GM12878 (cell line): ENCODE measurements at regions not wholly inside any gene's neighbourhood (a gene's known extent, or its start where the extent isn't known, plus 50 kb on each side); places are given as distances from the start of the nearest gene placed in this dataset.

ENCODE experiments used
- ATAC-seq: fragments of 200-7000 bp; cut with Tn5 transposase; 3 replicates; pipeline ENCODE4 v1.9.1; 2020; ENCODE audit warnings: mild to moderate bottlenecking, moderate library complexity
- BruUV-seq: library from RNA; stranded (reverse); fragments of 400-500 nt; replicated peaks from 2 replicates; lab custom pipeline; 2021; lab: Mats Ljungman, UMichigan
- CTCF ChIA-PET: fragments of 300-600 bp; sonication (Branson Sonifier 250); formaldehyde crosslinking; extraction: SDS; loops from one replicate; lab custom pipeline; 2021; ENCODE audit warnings: inconsistent platforms; lab: Yijun Ruan, JAX
- POLR2A ChIA-PET: fragments of 350-600 bp; formaldehyde crosslinking; extraction: SDS; loops from one replicate; lab custom pipeline; 2021; ENCODE audit warnings: inconsistent platforms; lab: Charles Lee
- RAD21 ChIA-PET: fragments of 300-600 bp; sonication (Branson Sonifier 250); formaldehyde crosslinking; loops from one replicate; lab custom pipeline; 2023; ENCODE audit warnings: antibody characterized with exemption; ENCODE audit not compliant: unreplicated experiment; lab: Charles Lee
- SMC1A ChIA-PET: fragments of 300-600 bp; sonication (Branson Sonifier 250); formaldehyde crosslinking; loops from one replicate; lab custom pipeline; 2023; ENCODE audit not compliant: unreplicated experiment, uncharacterized antibody; lab: Charles Lee
- DNase-seq: peaks from one replicate; pipeline ENCODE4 v3.0.0-alpha.2; 2011; ENCODE audit warnings: low read depth, low spot score
- FAIRE-seq: peaks from 3 replicates; lab custom pipeline; 2011; peaks lifted over from hg19 to GRCh38; lab: Jason Lieb, UNC
- H2AFZ ChIP-seq: 2 replicates; pipeline ENCODE4 v1.6.0; 2011; ENCODE audit warnings: low read depth, low read length, control low read depth; ENCODE audit not compliant: control insufficient read depth
- H3K27ac ChIP-seq: 2 replicates; pipeline ENCODE4 v1.5.1; 2011; ENCODE audit warnings: control low read depth; ENCODE audit not compliant: control insufficient read depth, insufficient read depth
- H3K27me3 ChIP-seq, 2 experiments: replicated peaks in 1 of 2; 2 replicates each; pipeline versions ENCODE4 v1.6.0 to v1.6.1; 2011; ENCODE audit warnings: low read length in 1 of 2; ENCODE audit not compliant: control insufficient read depth in 2 of 2, insufficient read depth in 2 of 2
- H3K36me3 ChIP-seq, 2 experiments: 2 replicates each; pipeline ENCODE4 v1.5.1; 2011; ENCODE audit warnings: low read length in 1 of 2; ENCODE audit not compliant: control insufficient read depth in 2 of 2, insufficient read depth in 2 of 2
- H3K4me1 ChIP-seq: 2 replicates; pipeline ENCODE4 v1.6.1; 2011; ENCODE audit warnings: mild to moderate bottlenecking, low read length, moderate library complexity, mixed read lengths; ENCODE audit not compliant: control insufficient read depth, insufficient read depth
- H3K4me2 ChIP-seq: 2 replicates; pipeline ENCODE4 v1.6.0; 2011; ENCODE audit warnings: control low read depth; ENCODE audit not compliant: control insufficient read depth, insufficient read depth
- H3K4me3 ChIP-seq: fragments of 200-600 bp; sonication (generic); 2 replicates; pipeline ENCODE4 v1.5.1; 2016
- H3K79me2 ChIP-seq: 2 replicates; pipeline ENCODE4 v1.6.0; 2011; ENCODE audit warnings: low read length; ENCODE audit not compliant: control insufficient read depth, insufficient read depth
- H3K9ac ChIP-seq: 2 replicates; pipeline ENCODE4 v1.8.0; 2011; ENCODE audit warnings: low read length, control low read depth, mixed read lengths; ENCODE audit not compliant: control insufficient read depth, insufficient read depth
- H3K9me3 ChIP-seq: replicated peaks from 3 replicates; pipeline ENCODE4 v1.5.1; 2011; ENCODE audit warnings: mild to moderate bottlenecking, low read length; ENCODE audit not compliant: control insufficient read depth, insufficient read depth
- H4K20me1 ChIP-seq: 2 replicates; pipeline ENCODE4 v1.6.0; 2011; ENCODE audit not compliant: control insufficient read depth, insufficient read depth
- ASH2L ChIP-seq: fragments of 300-600, 200-600 bp; sonication (generic); IDR thresholded peaks from 2 replicates; pipeline ENCODE4 v1.6.1; 2017; ENCODE audit warnings: low read depth, mild to moderate bottlenecking, borderline replicate concordance
- ATF3 ChIP-seq: IDR thresholded peaks from 2 replicates; pipeline ENCODE4 v1.6.1; 2011; ENCODE audit warnings: low read depth, mild to moderate bottlenecking, low read length, moderate library complexity, borderline replicate concordance; ENCODE audit errors: extremely low read depth
- BRCA1 ChIP-seq: IDR thresholded peaks from 2 replicates; pipeline ENCODE4 v1.6.1; 2011; ENCODE audit warnings: low read depth, low read length, improper control_type of control experiment
- CBFB ChIP-seq: IDR thresholded peaks from 2 replicates; pipeline ENCODE4 v1.6.1; 2016; ENCODE audit warnings: antibody characterized with exemption, low read depth
- CBX3 ChIP-seq: fragments of 200-600 bp; sonication (generic); IDR thresholded peaks from 2 replicates; pipeline ENCODE4 v1.6.1; 2016; ENCODE audit warnings: low read depth, borderline replicate concordance
- E2F4 ChIP-seq: IDR thresholded peaks from 2 replicates; pipeline ENCODE4 v1.6.1; 2012; ENCODE audit warnings: low read depth, low read length, improper control_type of control experiment
- EGR1 ChIP-seq, 2 experiments: IDR thresholded peaks; 1 replicate in 1 of 2; 2 replicates in 1 of 2; pipeline ENCODE4 v1.6.1; 2011 to 2012; ENCODE audit warnings: low read depth in 2 of 2, low read length in 2 of 2, borderline replicate concordance in 1 of 2, mild to moderate bottlenecking in 1 of 2, moderate library complexity in 1 of 2
- KDM1A ChIP-seq: fragments of 200-600 bp; sonication (generic); IDR thresholded peaks from 2 replicates; pipeline ENCODE4 v1.6.1; 2016; ENCODE audit warnings: borderline replicate concordance
- MXI1 ChIP-seq: fragments of 150-350 bp; IDR thresholded peaks from 2 replicates; pipeline ENCODE4 v1.6.1; 2011; ENCODE audit warnings: low read depth, mild to moderate bottlenecking, inconsistent platforms, low read length, improper control_type of control experiment
- PKNOX1 ChIP-seq: fragments of 450-650 bp; IDR thresholded peaks from 2 replicates; pipeline ENCODE4 v1.6.1; 2016; ENCODE audit warnings: mild to moderate bottlenecking
- POLR2AphosphoS5 ChIP-seq: IDR thresholded peaks from 2 replicates; pipeline ENCODE4 v1.6.1; 2011; ENCODE audit warnings: mild to moderate bottlenecking, low read length, inconsistent platforms
- RB1 ChIP-seq: fragments of 450-650 bp; formaldehyde crosslinking; IDR thresholded peaks from 2 replicates; pipeline ENCODE4 v1.6.1; 2017; ENCODE audit warnings: mild to moderate bottlenecking, borderline replicate concordance
- RELA ChIP-seq: fragments of 450-650 bp; IDR thresholded peaks from 2 replicates; pipeline ENCODE4 v1.8.0; 2014; ENCODE audit warnings: borderline replicate concordance; ENCODE audit not compliant: partially characterized antibody
- RELB ChIP-seq: fragments of 450-650 bp; IDR thresholded peaks from 2 replicates; pipeline ENCODE4 v1.6.1; 2017; ENCODE audit warnings: low read depth, mild to moderate bottlenecking, moderate library complexity
- SMAD1 ChIP-seq: fragments of 450-650 bp; IDR thresholded peaks from 2 replicates; pipeline ENCODE4 v1.6.1; 2018; ENCODE audit warnings: mild to moderate bottlenecking, low read depth; ENCODE audit not compliant: partially characterized antibody
- SMARCA5 ChIP-seq: fragments of 450-650 bp; IDR thresholded peaks from 2 replicates; pipeline ENCODE4 v1.6.1; 2017; ENCODE audit warnings: mild to moderate bottlenecking
- STAT1 ChIP-seq: fragments of 450-650 bp; conservative IDR thresholded peaks from 2 replicates; pipeline ENCODE4 v1.6.1; 2014; ENCODE audit warnings: antibody characterized with exemption, mild to moderate bottlenecking
- TAF1 ChIP-seq: IDR thresholded peaks from 2 replicates; pipeline ENCODE4 v1.6.1; 2011; ENCODE audit warnings: mild to moderate bottlenecking, low read depth, low read length, borderline replicate concordance
- ZBTB33 ChIP-seq: fragments of 450-650 bp; IDR thresholded peaks from 2 replicates; pipeline ENCODE4 v1.6.1; 2017; ENCODE audit warnings: mild to moderate bottlenecking
- ZNF622 ChIP-seq: fragments of 450-650 bp; IDR thresholded peaks from 2 replicates; pipeline ENCODE4 v1.6.1; 2017; ENCODE audit warnings: mild to moderate bottlenecking, inconsistent platforms
- WGBS: methylation state at CpG from one replicate; pipeline ENCODE4 v1.1.6; 2016; ENCODE audit warnings: low lambda C conversion rate; ENCODE audit not compliant: insufficient replicate concordance, insufficient coverage; ENCODE audit errors: missing lambda C conversion rate; 5-methylcytosine and 5-hydroxymethylcytosine counted together
- in situ Hi-C: fragments of 300-500 bp; cut with MboI; formaldehyde crosslinking; loops from 9 replicates; pipeline ENCODE4 v1.14.3; 2018; ENCODE audit warnings: mixed read lengths
- intact Hi-C: fragments of 100-400 bp; cut with micrococcal nuclease; formaldehyde crosslinking; loops from one replicate; pipeline ENCODE4 v1.14.2; 2022; ENCODE audit not compliant: unreplicated experiment

- intact Hi-C loops = no loop called here
- TF ChIP-seq RELA (no peak), STAT1 (no peak), TAF1 (no peak), ASH2L (no peak), ATF3 (no peak), BRCA1 (no peak), EGR1 (IDR thresholded peaks at IDR 0.05; ENCODE audit: borderline replicate concordance in 1 of 2, low read depth in 2 of 2, low read length in 2 of 2) (no peak), KDM1A (no peak), CBFB (no peak), MXI1 (no peak), PKNOX1 (no peak), RELB (no peak), SMAD1 (no peak), E2F4 (no peak), RB1 (no peak), ZBTB33 (no peak), SMARCA5 (no peak), ZNF622 (no peak), POLR2AphosphoS5 (no peak), CBX3 (no peak)
- TF ChIP-seq, all 136 proteins: peak for 0
- POLR2A ChIA-PET = no interaction called here
- SMC1A ChIA-PET = interaction anchor here (1.0 kb wide), 1 partner anchor 10 kb away, joined by 3 read pairs; no protein-coding TSS in a partner anchor
- Histone ChIP-seq H3K27ac (no peak overlapping the region), H3K4me3 (no peak overlapping the region), H3K4me2 (no peak overlapping the region), H3K36me3 (no peaks in the 10 kb centered on the region), H2AFZ (no peak overlapping the region), H4K20me1 (no peaks in the 10 kb centered on the region), H3K9ac (no peak overlapping the region), H3K9me3 (no peaks in the 10 kb centered on the region), H3K79me2 (no peaks in the 10 kb centered on the region), H3K27me3 (no peaks in the 10 kb centered on the region; a peak in 1 of 4 replicates), H3K4me1 (no peaks in the 10 kb centered on the region)
- 58% methylated on average over 5 of the region's 5 CpGs for WGBS
- ATAC-seq (no peak), DNase-seq (no peak), FAIRE-seq (no peak)
- no TSS peak for BruUV-seq
- CTCF ChIA-PET = no interaction called here
- in situ Hi-C loops = no loop called here
- RAD21 ChIA-PET = no interaction called here
Measured at GRCh38 chr2:163953390-163953907, 217.6 kb upstream of the FIGN start.
